ENCODE measurements at regions not wholly inside any gene's neighbourhood (a gene's known extent, or its start where the extent isn't known, plus 50 kb on each side); places are given as distances from the start of the nearest gene placed in this dataset.

- no peak for DNase-seq (ENCODE audit: low read depth in 2 of 2)
Observed at GRCh38 chr4:23660865-23661264, 229.0 kb downstream of the PPARGC1A start.

GRCh38 chr4:23654791-23655190, 235.1 kb downstream of the PPARGC1A start:
- DNase-seq (ENCODE audit: low read depth in 2 of 2): no peak

- no peak for DNase-seq (ENCODE audit: low read depth in 2 of 2)
Observed at GRCh38 chr4:23648854-23649596, 240.8 kb downstream of the PPARGC1A start.

- no peak for DNase-seq (ENCODE audit: low read depth in 2 of 2)
Observed at GRCh38 chr4:23635468-23635867, 254.4 kb downstream of the PPARGC1A start.

- no peak for DNase-seq (ENCODE audit: low read depth in 2 of 2)
Observed at GRCh38 chr4:23631255-23631950, 258.4 kb downstream of the PPARGC1A start.

GRCh38 chr4:23630110-23630509, 259.7 kb downstream of the PPARGC1A start:
- no peak for DNase-seq (ENCODE audit: low read depth in 2 of 2)

- no peak for DNase-seq (ENCODE audit: low read depth in 2 of 2)
Observed at GRCh38 chr4:23629421-23629820, 260.4 kb downstream of the PPARGC1A start.

GRCh38 chr4:23614284-23614892, 275.5 kb downstream of the PPARGC1A start:
- DNase-seq (ENCODE audit: low read depth in 2 of 2): no peak

- DNase-seq (ENCODE audit: low read depth in 2 of 2): no peak
Observed at GRCh38 chr4:23613782-23614181, 276.1 kb downstream of the PPARGC1A start.

- DNase-seq (ENCODE audit: low read depth in 2 of 2): no peak
Observed at GRCh38 chr4:23602720-23603119, 287.1 kb downstream of the PPARGC1A start.

GRCh38 chr4:23594125-23594524, 295.7 kb downstream of the PPARGC1A start:
- no peak for DNase-seq (ENCODE audit: low read depth in 2 of 2)

GRCh38 chr4:23590431-23590830, 299.4 kb downstream of the PPARGC1A start:
- DNase-seq (ENCODE audit: low read depth in 2 of 2): no peak

GRCh38 chr4:23584024-23584423, 305.8 kb downstream of the PPARGC1A start:
- no peak for DNase-seq (ENCODE audit: low read depth in 2 of 2)

- DNase-seq (ENCODE audit: low read depth in 2 of 2): no peak
Observed at GRCh38 chr4:23582671-23583070, 307.2 kb downstream of the PPARGC1A start.

- DNase-seq (ENCODE audit: low read depth in 2 of 2): no peak
Observed at GRCh38 chr4:23579166-23579565, 310.7 kb downstream of the PPARGC1A start.

- DNase-seq (ENCODE audit: low read depth in 2 of 2): no peak
Observed at GRCh38 chr4:23577398-23577797, 312.4 kb downstream of the PPARGC1A start.

GRCh38 chr4:23572382-23572781, 317.5 kb downstream of the PPARGC1A start:
- DNase-seq (ENCODE audit: low read depth in 2 of 2): no peak

GRCh38 chr4:23567338-23567737, 322.5 kb downstream of the PPARGC1A start:
- no peak for DNase-seq (ENCODE audit: low read depth in 2 of 2)

GRCh38 chr4:23560748-23561147, 329.1 kb downstream of the PPARGC1A start:
- no peak for DNase-seq (ENCODE audit: low read depth in 2 of 2)

GRCh38 chr4:23558101-23558500, 331.7 kb downstream of the PPARGC1A start:
- no peak for DNase-seq (ENCODE audit: low read depth in 2 of 2)

GRCh38 chr4:23547601-23548000, 342.2 kb downstream of the PPARGC1A start:
- DNase-seq (ENCODE audit: low read depth in 2 of 2): no peak

- DNase-seq (ENCODE audit: low read depth in 2 of 2): no peak
Observed at GRCh38 chr4:23547096-23547495, 342.8 kb downstream of the PPARGC1A start.

- no peak for DNase-seq (ENCODE audit: low read depth in 2 of 2)
Observed at GRCh38 chr4:23539969-23540569, 349.8 kb downstream of the PPARGC1A start.

Data from activated CD4-positive, alpha-beta T cell treated with anti-CD3 and anti-CD28 coated beads for 24 hours (primary cell).